GM19025 (cell line): ENCODE measurements at regions not wholly inside any gene's neighbourhood (a gene's known extent, or its start where the extent isn't known, plus 50 kb on each side); places are given as distances from the start of the nearest gene placed in this dataset.

ENCODE experiments used
- ATAC-seq: cut with Tn5 transposase; IDR thresholded peaks from one replicate; pipeline ENCODE4 v1.9.1; 2021; ENCODE audit warnings: mild to moderate bottlenecking, low read depth, moderate library complexity; ENCODE audit not compliant: unreplicated experiment

- no peak for ATAC-seq
These were observed 83.7 kb upstream of the MBOAT2 start for GRCh38 chr2:9087121-9087681.

GRCh38 chr2:9086465-9086864 lies 83.0 kb upstream of the MBOAT2 start:
- no peak for ATAC-seq

- ATAC-seq = no peak
These were observed 81.9 kb upstream of the MBOAT2 start for GRCh38 chr2:9085353-9085752.

DNA sequence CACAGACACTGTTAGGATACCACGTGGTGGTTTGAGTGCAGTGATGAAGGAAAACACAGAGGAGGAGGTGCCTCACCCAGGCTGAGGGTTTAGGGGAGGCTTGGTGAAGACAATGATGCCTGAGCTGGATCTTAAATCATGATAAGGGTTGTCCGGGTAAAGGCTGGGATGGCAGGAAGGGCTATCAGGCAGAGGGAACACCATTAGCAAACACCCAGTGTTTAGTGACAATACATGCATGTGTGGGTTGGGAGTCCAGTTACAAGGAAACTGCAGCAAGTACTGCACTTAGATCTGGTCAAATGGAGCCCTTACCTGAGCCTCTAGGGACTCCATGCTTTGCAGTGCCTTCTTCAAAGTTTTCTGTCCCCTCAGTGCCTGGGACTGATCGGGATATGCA lies 79.8 kb upstream of the MBOAT2 start:
- no peak for ATAC-seq

GRCh38 chr2:9082158-9082557 lies 78.7 kb upstream of the MBOAT2 start:
- no peak for ATAC-seq

DNA sequence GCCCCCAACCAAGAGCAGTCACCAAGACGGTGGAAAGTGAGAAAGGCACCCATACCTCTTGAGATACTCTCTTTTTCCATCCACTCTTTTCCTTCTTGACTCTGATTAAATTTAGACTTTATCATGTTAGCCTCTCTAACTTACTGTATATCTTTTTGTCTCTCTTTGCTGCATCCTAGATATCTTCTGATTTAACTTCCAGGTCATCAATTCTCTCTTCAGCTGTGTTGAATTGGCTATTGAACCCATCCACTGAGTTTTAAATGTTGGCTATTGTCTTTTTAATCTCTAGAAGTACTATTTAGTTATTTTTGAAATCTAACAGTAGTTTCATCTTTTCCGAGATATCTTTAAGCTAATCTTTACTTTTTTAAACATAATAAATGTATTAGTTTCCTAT lies 78.3 kb upstream of the MBOAT2 start:
- ATAC-seq = no peak

GRCh38 chr2:9078405-9078804 lies 74.9 kb upstream of the MBOAT2 start:
- no peak for ATAC-seq

- no peak for ATAC-seq
These were observed 74.2 kb upstream of the MBOAT2 start for GRCh38 chr2:9077691-9078090.

- no peak for ATAC-seq
These were observed 73.3 kb upstream of the MBOAT2 start for GRCh38 chr2:9076755-9077154.

GRCh38 chr2:9076210-9076609 lies 72.7 kb upstream of the MBOAT2 start:
- no peak for ATAC-seq

- ATAC-seq = no peak
These were observed 71.4 kb upstream of the MBOAT2 start for GRCh38 chr2:9074930-9075329.

GRCh38 chr2:9071584-9072124 lies 68.2 kb upstream of the MBOAT2 start:
- no peak for ATAC-seq

- ATAC-seq = no peak
These were observed 67.5 kb upstream of the MBOAT2 start for GRCh38 chr2:9071032-9071431.

DNA sequence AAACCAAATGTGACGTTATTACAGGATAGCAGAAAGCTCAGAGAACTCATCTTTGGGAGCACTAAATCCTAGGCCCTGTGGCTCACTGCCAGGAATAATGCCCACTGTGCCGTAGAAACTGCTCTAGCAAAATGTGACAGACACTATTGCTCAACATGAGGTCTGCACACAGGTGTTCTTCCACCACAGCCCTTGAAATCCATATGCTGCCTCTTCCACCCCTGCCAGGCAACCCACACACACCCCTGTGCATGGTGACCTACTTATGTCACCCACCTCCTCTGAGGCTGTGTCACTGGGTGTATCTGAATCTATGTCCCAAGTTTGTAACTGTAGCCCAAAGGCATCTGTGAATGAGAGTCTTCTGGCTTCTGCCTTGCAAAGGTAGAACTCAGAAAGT lies 66.1 kb upstream of the MBOAT2 start:
- ATAC-seq = no peak

DNA sequence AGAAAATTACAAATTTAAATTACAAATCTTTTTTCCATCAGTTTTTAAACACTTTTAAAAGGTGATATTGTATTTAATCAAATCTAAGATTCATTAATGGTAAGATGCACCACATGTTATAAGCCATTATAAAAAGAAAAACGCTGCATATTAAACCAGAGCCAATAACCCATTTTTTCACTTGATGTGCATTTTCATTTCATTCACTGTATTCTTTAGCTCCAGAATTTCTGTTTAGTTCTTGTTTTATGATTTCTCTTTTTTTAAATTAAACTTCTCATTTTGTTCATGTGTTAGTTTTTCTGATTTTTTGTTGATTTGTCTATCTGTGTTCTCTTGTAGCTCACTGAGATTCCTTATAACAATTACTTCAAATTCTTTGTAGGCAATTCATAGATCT lies 62.4 kb upstream of the MBOAT2 start:
- no peak for ATAC-seq

DNA sequence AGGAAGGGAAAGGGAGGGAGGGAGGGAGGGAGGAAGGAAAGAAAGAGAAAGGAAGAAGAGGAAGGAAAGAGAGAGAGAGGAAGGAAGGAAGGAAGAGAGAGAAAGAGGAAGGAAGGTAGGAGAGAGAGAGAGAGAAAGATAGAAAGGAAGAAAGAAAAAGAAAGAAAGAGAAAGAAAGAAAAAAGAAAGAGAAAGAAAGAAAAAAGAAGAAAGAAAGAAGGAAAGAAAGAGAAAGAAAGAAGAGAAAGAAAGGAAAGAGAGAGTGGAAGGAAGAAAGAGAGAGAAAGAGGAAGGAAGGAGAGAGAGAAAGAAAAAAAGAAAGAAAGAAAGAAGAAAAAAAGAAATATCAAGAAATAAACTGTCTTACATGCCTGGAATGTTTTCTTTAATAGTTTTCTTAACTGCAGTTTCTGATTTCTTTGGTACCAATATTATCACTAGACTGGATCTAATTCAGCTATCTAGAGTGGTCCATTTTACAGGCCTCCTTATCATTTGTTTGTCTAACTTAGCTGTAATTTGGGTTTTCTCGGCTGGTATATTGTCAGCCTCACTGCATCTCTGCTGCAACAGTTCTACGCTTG lies 59.6 kb upstream of the MBOAT2 start:
- ATAC-seq = no peak

DNA sequence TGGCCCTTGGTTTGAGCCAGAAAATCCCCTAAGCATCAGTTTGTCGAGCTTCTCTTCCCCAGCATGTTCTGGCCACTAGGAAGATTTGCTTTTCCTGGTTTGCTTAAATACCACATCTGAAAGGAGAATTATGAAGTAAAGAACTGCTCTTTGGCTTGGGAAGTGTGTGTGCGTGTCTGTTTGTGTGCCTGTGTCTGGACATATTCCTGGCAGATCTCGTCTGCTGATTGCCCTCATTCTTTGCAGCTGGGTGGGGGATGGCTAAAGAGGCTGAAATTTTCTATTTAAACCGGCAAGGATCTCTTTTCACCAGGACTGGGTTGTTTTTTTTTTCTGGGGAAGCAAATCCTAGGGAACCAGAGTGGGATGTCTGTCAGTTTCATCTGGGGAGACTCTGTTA lies 57.3 kb upstream of the MBOAT2 start:
- no peak for ATAC-seq

- no peak for ATAC-seq
These were observed 54.7 kb upstream of the MBOAT2 start for GRCh38 chr2:9057939-9058761.

DNA sequence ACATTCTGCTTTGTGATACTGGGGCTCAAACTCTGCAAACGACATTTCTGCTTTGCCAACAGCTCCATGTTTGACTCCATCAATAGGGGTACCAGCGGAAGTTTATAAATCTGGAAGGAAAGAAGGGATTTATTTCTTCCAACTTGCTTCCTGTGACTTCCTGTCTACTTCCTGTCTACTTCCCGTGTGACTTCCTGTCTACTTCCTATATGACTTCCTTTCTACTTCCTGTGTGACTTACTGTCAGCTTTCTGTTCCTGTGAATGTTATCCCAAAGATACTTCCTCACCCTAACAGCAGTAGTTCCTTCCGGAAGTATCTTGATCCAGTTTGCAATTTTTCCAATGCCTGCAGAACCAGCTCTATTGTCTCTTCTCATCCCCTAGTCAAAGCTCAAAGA lies 52.0 kb upstream of the MBOAT2 start:
- ATAC-seq = no peak

- ATAC-seq = no peak
These were observed 50.0 kb upstream of the MBOAT2 start for GRCh38 chr2:9053534-9053931.
